Parathyroid adenoma (tissue), 2 donors: ENCODE measurements at regions not wholly inside any gene's neighbourhood (a gene's known extent, or its start where the extent isn't known, plus 50 kb on each side); places are given as distances from the start of the nearest gene placed in this dataset.

Source experiments
- H2AFZ ChIP-seq: fragments of 300-600 bp; sonication (generic); one replicate; pipeline ENCODE4 v1.7.0; 2017; ENCODE audit warnings: antibody characterized with exemption, mild to moderate bottlenecking
- H3K27ac ChIP-seq: fragments of 300-600 bp; sonication (generic); one replicate; pipeline ENCODE4 v1.7.0; 2017
- H3K27me3 ChIP-seq: fragments of 300-600 bp; sonication (generic); one replicate; pipeline ENCODE4 v1.7.0; 2017; ENCODE audit warnings: low read length; ENCODE audit not compliant: control insufficient read depth, insufficient read depth
- H3K36me3 ChIP-seq: fragments of 300-600 bp; sonication (generic); one replicate; pipeline ENCODE4 v1.7.0; 2017; ENCODE audit warnings: low read length; ENCODE audit not compliant: control insufficient read depth, insufficient read depth
- H3K4me1 ChIP-seq: fragments of 300-600 bp; sonication (generic); one replicate; pipeline ENCODE4 v1.7.0; 2017; ENCODE audit warnings: control low read depth
- H3K4me2 ChIP-seq: fragments of 300-600 bp; sonication (generic); one replicate; pipeline ENCODE4 v1.7.0; 2017; ENCODE audit warnings: low read length
- H3K4me3 ChIP-seq: fragments of 300-600 bp; sonication (generic); one replicate; pipeline ENCODE4 v1.7.0; 2017; ENCODE audit warnings: low read depth, low read length
- H3K79me2 ChIP-seq: fragments of 300-600 bp; sonication (generic); one replicate; pipeline ENCODE4 v1.7.0; 2017; ENCODE audit warnings: control low read depth
- H3K9ac ChIP-seq: fragments of 300-600 bp; sonication (generic); one replicate; pipeline ENCODE4 v1.7.0; 2017; ENCODE audit warnings: mild to moderate bottlenecking
- H3K9me3 ChIP-seq: fragments of 300-600 bp; sonication (generic); one replicate; pipeline ENCODE4 v1.7.0; 2017; ENCODE audit warnings: low read length; ENCODE audit not compliant: control insufficient read depth
- TF ChIP-seq, protein P1 (sequence below): fragments of 300-600 bp; sonication (generic); IDR thresholded peaks from one replicate; pipeline ENCODE4 v1.7.0; 2017; ENCODE audit warnings: antibody characterized with exemption, mild to moderate bottlenecking
- donor health status: primary hyperparathyroidism.

GRCh38 chr18:30625961-30626360 lies 416.6 kb downstream of the DSC3 start:
- no peak overlapping the region for H3K4me2 ChIP-seq
- H3K79me2 ChIP-seq: no peaks in the 10 kb centered on the region
- no peak overlapping the region for H3K9ac ChIP-seq
- no peaks in the 10 kb centered on the region for H3K9me3 ChIP-seq
- no peaks in the 10 kb centered on the region for H3K4me1 ChIP-seq
- H3K4me3 ChIP-seq: no peak overlapping the region
- H2AFZ ChIP-seq: no peak overlapping the region
- no peaks in the 10 kb centered on the region for H3K36me3 ChIP-seq
- TF ChIP-seq, protein P1, sequence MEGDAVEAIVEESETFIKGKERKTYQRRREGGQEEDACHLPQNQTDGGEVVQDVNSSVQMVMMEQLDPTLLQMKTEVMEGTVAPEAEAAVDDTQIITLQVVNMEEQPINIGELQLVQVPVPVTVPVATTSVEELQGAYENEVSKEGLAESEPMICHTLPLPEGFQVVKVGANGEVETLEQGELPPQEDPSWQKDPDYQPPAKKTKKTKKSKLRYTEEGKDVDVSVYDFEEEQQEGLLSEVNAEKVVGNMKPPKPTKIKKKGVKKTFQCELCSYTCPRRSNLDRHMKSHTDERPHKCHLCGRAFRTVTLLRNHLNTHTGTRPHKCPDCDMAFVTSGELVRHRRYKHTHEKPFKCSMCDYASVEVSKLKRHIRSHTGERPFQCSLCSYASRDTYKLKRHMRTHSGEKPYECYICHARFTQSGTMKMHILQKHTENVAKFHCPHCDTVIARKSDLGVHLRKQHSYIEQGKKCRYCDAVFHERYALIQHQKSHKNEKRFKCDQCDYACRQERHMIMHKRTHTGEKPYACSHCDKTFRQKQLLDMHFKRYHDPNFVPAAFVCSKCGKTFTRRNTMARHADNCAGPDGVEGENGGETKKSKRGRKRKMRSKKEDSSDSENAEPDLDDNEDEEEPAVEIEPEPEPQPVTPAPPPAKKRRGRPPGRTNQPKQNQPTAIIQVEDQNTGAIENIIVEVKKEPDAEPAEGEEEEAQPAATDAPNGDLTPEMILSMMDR: no peak
- no peaks in the 10 kb centered on the region for H3K27me3 ChIP-seq
- H3K27ac ChIP-seq: no peak overlapping the region

DNA sequence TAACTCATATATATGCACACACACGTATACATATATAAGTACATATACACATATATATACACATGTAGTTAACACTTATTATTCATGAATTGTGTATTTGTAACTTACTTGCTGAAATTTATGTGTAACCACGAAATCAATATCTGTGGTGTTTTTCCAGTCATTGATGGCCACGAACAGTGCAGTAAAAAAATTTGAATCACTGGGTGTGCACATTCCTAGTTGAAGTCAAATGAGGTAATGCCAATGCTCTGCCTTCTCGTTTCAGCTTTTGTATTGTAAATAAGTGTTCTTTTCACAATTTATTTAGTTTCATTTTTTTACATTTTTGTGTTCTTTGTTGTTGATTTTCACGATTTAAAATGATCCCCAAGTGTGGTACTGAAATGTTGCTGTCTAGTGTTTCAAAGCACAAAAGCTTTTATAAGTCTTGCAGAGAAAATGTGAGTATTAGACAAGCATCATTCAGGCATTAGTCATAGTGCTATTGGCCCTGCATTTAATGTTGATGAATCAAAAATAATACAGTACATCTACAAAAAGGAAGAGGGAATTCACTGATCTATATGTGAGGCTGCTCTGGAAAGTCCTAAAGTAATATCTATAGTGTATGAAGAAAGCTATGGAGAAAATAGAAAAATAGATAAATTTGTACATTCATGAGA lies 419.0 kb downstream of the DSC3 start:
- no peaks in the 10 kb centered on the region for H3K36me3 ChIP-seq
- H3K79me2 ChIP-seq: no peaks in the 10 kb centered on the region
- no peak overlapping the region for H3K9ac ChIP-seq
- no peak overlapping the region for H2AFZ ChIP-seq
- H3K27me3 ChIP-seq: no peaks in the 10 kb centered on the region
- TF ChIP-seq, protein P1: no peak
- H3K4me1 ChIP-seq: no peaks in the 10 kb centered on the region
- no peak overlapping the region for H3K27ac ChIP-seq
- no peak overlapping the region for H3K4me3 ChIP-seq
- H3K9me3 ChIP-seq: no peaks in the 10 kb centered on the region
- no peak overlapping the region for H3K4me2 ChIP-seq

GRCh38 chr18:30622635-30623034 lies 419.9 kb downstream of the DSC3 start:
- TF ChIP-seq, protein P1: no peak
- Histone ChIP-seq H3K79me2 (no peaks in the 10 kb centered on the region), H2AFZ (no peak overlapping the region), H3K9me3 (no peaks in the 10 kb centered on the region), H3K4me2 (no peak overlapping the region), H3K9ac (no peak overlapping the region), H3K27ac (no peak overlapping the region), H3K4me3 (no peak overlapping the region), H3K36me3 (no peaks in the 10 kb centered on the region), H3K27me3 (no peaks in the 10 kb centered on the region), H3K4me1 (no peaks in the 10 kb centered on the region)

- no peak overlapping the region for H2AFZ ChIP-seq
Observed at GRCh38 chr18:30622104-30622503, 420.4 kb downstream of the DSC3 start.

More at GRCh38 chr18:30622104-30622503, 420.4 kb downstream of the DSC3 start:
- no peaks in the 10 kb centered on the region for H3K36me3 ChIP-seq
- TF ChIP-seq, protein P1: no peak
- H3K79me2 ChIP-seq: no peaks in the 10 kb centered on the region
- no peak overlapping the region for H3K4me2 ChIP-seq
- no peak overlapping the region for H3K27ac ChIP-seq
- H3K27me3 ChIP-seq: no peaks in the 10 kb centered on the region
- no peak overlapping the region for H3K9ac ChIP-seq
- no peaks in the 10 kb centered on the region for H3K9me3 ChIP-seq
- no peaks in the 10 kb centered on the region for H3K4me1 ChIP-seq
- no peak overlapping the region for H3K4me3 ChIP-seq
